GM12878 (cell line): ENCODE measurements at regions not wholly inside any gene's neighbourhood (a gene's known extent, or its start where the extent isn't known, plus 50 kb on each side); places are given as distances from the start of the nearest gene placed in this dataset.

ENCODE experiments used
- ATAC-seq: fragments of 200-7000 bp; cut with Tn5 transposase; 3 replicates; pipeline ENCODE4 v1.9.1; 2020; ENCODE audit warnings: mild to moderate bottlenecking, moderate library complexity
- BruUV-seq: library from RNA; stranded (reverse); fragments of 400-500 nt; replicated peaks from 2 replicates; lab custom pipeline; 2021; lab: Mats Ljungman, UMichigan
- CTCF ChIA-PET: fragments of 300-600 bp; sonication (Branson Sonifier 250); formaldehyde crosslinking; extraction: SDS; loops from one replicate; lab custom pipeline; 2021; ENCODE audit warnings: inconsistent platforms; lab: Yijun Ruan, JAX
- POLR2A ChIA-PET: fragments of 350-600 bp; formaldehyde crosslinking; extraction: SDS; loops from one replicate; lab custom pipeline; 2021; ENCODE audit warnings: inconsistent platforms; lab: Charles Lee
- RAD21 ChIA-PET: fragments of 300-600 bp; sonication (Branson Sonifier 250); formaldehyde crosslinking; loops from one replicate; lab custom pipeline; 2023; ENCODE audit warnings: antibody characterized with exemption; ENCODE audit not compliant: unreplicated experiment; lab: Charles Lee
- SMC1A ChIA-PET: fragments of 300-600 bp; sonication (Branson Sonifier 250); formaldehyde crosslinking; loops from one replicate; lab custom pipeline; 2023; ENCODE audit not compliant: unreplicated experiment, uncharacterized antibody; lab: Charles Lee
- DNase-seq: peaks from one replicate; pipeline ENCODE4 v3.0.0-alpha.2; 2011; ENCODE audit warnings: low read depth, low spot score
- FAIRE-seq: peaks from 3 replicates; lab custom pipeline; 2011; peaks lifted over from hg19 to GRCh38; lab: Jason Lieb, UNC
- H2AFZ ChIP-seq: 2 replicates; pipeline ENCODE4 v1.6.0; 2011; ENCODE audit warnings: low read depth, low read length, control low read depth; ENCODE audit not compliant: control insufficient read depth
- H3K27ac ChIP-seq: 2 replicates; pipeline ENCODE4 v1.5.1; 2011; ENCODE audit warnings: control low read depth; ENCODE audit not compliant: control insufficient read depth, insufficient read depth
- H3K27me3 ChIP-seq, 2 experiments: replicated peaks in 1 of 2; 2 replicates each; pipeline versions ENCODE4 v1.6.0 to v1.6.1; 2011; ENCODE audit warnings: low read length in 1 of 2; ENCODE audit not compliant: control insufficient read depth in 2 of 2, insufficient read depth in 2 of 2
- H3K36me3 ChIP-seq, 2 experiments: 2 replicates each; pipeline ENCODE4 v1.5.1; 2011; ENCODE audit warnings: low read length in 1 of 2; ENCODE audit not compliant: control insufficient read depth in 2 of 2, insufficient read depth in 2 of 2
- H3K4me1 ChIP-seq: 2 replicates; pipeline ENCODE4 v1.6.1; 2011; ENCODE audit warnings: mild to moderate bottlenecking, low read length, moderate library complexity, mixed read lengths; ENCODE audit not compliant: control insufficient read depth, insufficient read depth
- H3K4me2 ChIP-seq: 2 replicates; pipeline ENCODE4 v1.6.0; 2011; ENCODE audit warnings: control low read depth; ENCODE audit not compliant: control insufficient read depth, insufficient read depth
- H3K4me3 ChIP-seq: fragments of 200-600 bp; sonication (generic); 2 replicates; pipeline ENCODE4 v1.5.1; 2016
- H3K79me2 ChIP-seq: 2 replicates; pipeline ENCODE4 v1.6.0; 2011; ENCODE audit warnings: low read length; ENCODE audit not compliant: control insufficient read depth, insufficient read depth
- H3K9ac ChIP-seq: 2 replicates; pipeline ENCODE4 v1.8.0; 2011; ENCODE audit warnings: low read length, control low read depth, mixed read lengths; ENCODE audit not compliant: control insufficient read depth, insufficient read depth
- H3K9me3 ChIP-seq: replicated peaks from 3 replicates; pipeline ENCODE4 v1.5.1; 2011; ENCODE audit warnings: mild to moderate bottlenecking, low read length; ENCODE audit not compliant: control insufficient read depth, insufficient read depth
- H4K20me1 ChIP-seq: 2 replicates; pipeline ENCODE4 v1.6.0; 2011; ENCODE audit not compliant: control insufficient read depth, insufficient read depth
- EP300 ChIP-seq, 2 experiments: fragments of 150-350 bp in 1 of 2; IDR thresholded peaks; 2 replicates each; pipeline ENCODE4 v1.6.1; 2011 to 2012; ENCODE audit warnings: low read depth in 2 of 2, low read length in 2 of 2, borderline replicate concordance in 1 of 2, improper control_type of control experiment in 1 of 2, inconsistent platforms in 1 of 2; ENCODE audit not compliant: control insufficient read depth in 1 of 2
- IKZF1 ChIP-seq: fragments of 450-650 bp; conservative IDR thresholded peaks from 2 replicates; pipeline ENCODE4 v1.6.1; 2017; ENCODE audit warnings: antibody characterized with exemption, mild to moderate bottlenecking
- KAT2A ChIP-seq: conservative IDR thresholded peaks from 2 replicates; pipeline ENCODE4 v1.6.1; 2011; ENCODE audit warnings: low read depth, low read length; ENCODE audit not compliant: control insufficient read depth
- NFYB ChIP-seq: IDR thresholded peaks from 2 replicates; pipeline ENCODE4 v1.6.1; 2011; ENCODE audit warnings: low read depth, mild to moderate bottlenecking, low read length, improper control_type of control experiment, moderate library complexity; ENCODE audit not compliant: insufficient read depth
- NR2C1 ChIP-seq: fragments of 450-650 bp; IDR thresholded peaks from 2 replicates; pipeline ENCODE4 v1.6.1; 2017; ENCODE audit warnings: antibody characterized with exemption, mild to moderate bottlenecking, moderate library complexity
- PAX5 ChIP-seq: IDR thresholded peaks from 2 replicates; pipeline ENCODE4 v1.6.1; 2011; ENCODE audit warnings: low read depth, low read length, borderline replicate concordance
- RAD51 ChIP-seq: fragments of 450-650 bp; IDR thresholded peaks from 2 replicates; pipeline ENCODE4 v1.6.1; 2016; ENCODE audit warnings: moderate library complexity, mild to moderate bottlenecking, inconsistent platforms
- RELA ChIP-seq: fragments of 450-650 bp; IDR thresholded peaks from 2 replicates; pipeline ENCODE4 v1.8.0; 2014; ENCODE audit warnings: borderline replicate concordance; ENCODE audit not compliant: partially characterized antibody
- RUNX3 ChIP-seq: IDR thresholded peaks from 2 replicates; pipeline ENCODE4 v1.6.1; 2012; ENCODE audit warnings: low read length, inconsistent platforms
- SREBF2 ChIP-seq: IDR thresholded peaks from 2 replicates; pipeline ENCODE4 v1.6.1; 2012; ENCODE audit warnings: mild to moderate bottlenecking, low read length
- TCF12 ChIP-seq: IDR thresholded peaks from 2 replicates; pipeline ENCODE4 v1.6.1; 2011; ENCODE audit warnings: low read depth, mild to moderate bottlenecking, low read length
- ZNF207 ChIP-seq: fragments of 450-650 bp; IDR thresholded peaks from 2 replicates; pipeline ENCODE4 v1.6.1; 2014; ENCODE audit warnings: antibody characterized with exemption, mild to moderate bottlenecking, borderline replicate concordance
- WGBS: methylation state at CpG from one replicate; pipeline ENCODE4 v1.1.6; 2016; ENCODE audit warnings: low lambda C conversion rate; ENCODE audit not compliant: insufficient replicate concordance, insufficient coverage; ENCODE audit errors: missing lambda C conversion rate; 5-methylcytosine and 5-hydroxymethylcytosine counted together
- in situ Hi-C: fragments of 300-500 bp; cut with MboI; formaldehyde crosslinking; loops from 9 replicates; pipeline ENCODE4 v1.14.3; 2018; ENCODE audit warnings: mixed read lengths
- intact Hi-C: fragments of 100-400 bp; cut with micrococcal nuclease; formaldehyde crosslinking; loops from one replicate; pipeline ENCODE4 v1.14.2; 2022; ENCODE audit not compliant: unreplicated experiment
- TF ChIP-seq, protein P1 (sequence below): IDR thresholded peaks from 2 replicates; pipeline ENCODE4 v1.6.1; 2012; ENCODE audit warnings: mild to moderate bottlenecking, low read depth, low read length
- TF ChIP-seq, protein P2 (sequence below): fragments of 450-650 bp; IDR thresholded peaks from 2 replicates; pipeline ENCODE4 v1.6.1; 2017; ENCODE audit warnings: mild to moderate bottlenecking, moderate library complexity
- TF ChIP-seq, protein P3 (sequence below): fragments of 450-650 bp; formaldehyde crosslinking; IDR thresholded peaks from 2 replicates; pipeline ENCODE4 v1.4.0; 2022; ENCODE audit warnings: mild to moderate bottlenecking, moderate library complexity

DNA sequence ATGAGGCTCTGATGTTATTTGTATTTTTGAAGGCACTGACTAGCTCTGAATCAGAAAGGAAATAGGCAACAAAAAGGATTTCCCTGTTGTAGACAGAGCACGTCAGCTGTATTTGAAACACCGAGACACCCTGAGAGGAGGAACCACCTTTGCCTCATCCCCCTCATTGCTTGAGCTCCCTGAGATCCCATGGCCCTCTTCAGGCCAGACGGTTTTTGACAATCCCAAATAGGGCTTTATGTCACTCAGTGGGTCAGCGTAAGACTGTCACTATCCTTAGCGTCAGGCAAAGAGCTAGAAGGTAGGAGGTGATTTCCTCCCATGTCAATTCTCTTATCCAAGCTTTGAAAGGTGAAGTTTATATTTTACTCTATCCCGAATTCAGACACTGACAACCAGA lies 254.3 kb downstream of the ZNF621 start:
- WGBS, result 41% methylated on average over 6 of the region's 6 CpGs
- H3K79me2 ChIP-seq, result no peaks in the 10 kb centered on the region
- no peaks in the 10 kb centered on the region; the same call in 2 of the 3 replicates for H3K9me3 ChIP-seq
- POLR2A ChIA-PET, result interaction anchor here (0.7 kb wide), 1 partner anchor 9 kb away, joined by 3 read pairs; no protein-coding TSS in a partner anchor
- H3K4me3 ChIP-seq, result no peak overlapping the region
- no peak overlapping the region for H3K27ac ChIP-seq
- H3K9ac ChIP-seq, result no peak overlapping the region
- RAD21 ChIA-PET, result no interaction called here
- BruUV-seq, result no TSS peak
- no peaks in the 10 kb centered on the region; the same call in 1 of the 2 replicates for H4K20me1 ChIP-seq
- intact Hi-C loops, result no loop called here
- H3K4me2 ChIP-seq, result no peak overlapping the region
- H3K4me1 ChIP-seq, result no peaks in the 10 kb centered on the region
- TF ChIP-seq SREBF2, result no peak
- TF ChIP-seq NFYB, result no peak
- no peak for TF ChIP-seq EP300 (IDR thresholded peaks at IDR 0.05; ENCODE audit: borderline replicate concordance in 1 of 2, control insufficient read depth in 1 of 2, low read depth in 2 of 2, low read length in 2 of 2)
- no peak for TF ChIP-seq PAX5
- TF ChIP-seq, protein P1, sequence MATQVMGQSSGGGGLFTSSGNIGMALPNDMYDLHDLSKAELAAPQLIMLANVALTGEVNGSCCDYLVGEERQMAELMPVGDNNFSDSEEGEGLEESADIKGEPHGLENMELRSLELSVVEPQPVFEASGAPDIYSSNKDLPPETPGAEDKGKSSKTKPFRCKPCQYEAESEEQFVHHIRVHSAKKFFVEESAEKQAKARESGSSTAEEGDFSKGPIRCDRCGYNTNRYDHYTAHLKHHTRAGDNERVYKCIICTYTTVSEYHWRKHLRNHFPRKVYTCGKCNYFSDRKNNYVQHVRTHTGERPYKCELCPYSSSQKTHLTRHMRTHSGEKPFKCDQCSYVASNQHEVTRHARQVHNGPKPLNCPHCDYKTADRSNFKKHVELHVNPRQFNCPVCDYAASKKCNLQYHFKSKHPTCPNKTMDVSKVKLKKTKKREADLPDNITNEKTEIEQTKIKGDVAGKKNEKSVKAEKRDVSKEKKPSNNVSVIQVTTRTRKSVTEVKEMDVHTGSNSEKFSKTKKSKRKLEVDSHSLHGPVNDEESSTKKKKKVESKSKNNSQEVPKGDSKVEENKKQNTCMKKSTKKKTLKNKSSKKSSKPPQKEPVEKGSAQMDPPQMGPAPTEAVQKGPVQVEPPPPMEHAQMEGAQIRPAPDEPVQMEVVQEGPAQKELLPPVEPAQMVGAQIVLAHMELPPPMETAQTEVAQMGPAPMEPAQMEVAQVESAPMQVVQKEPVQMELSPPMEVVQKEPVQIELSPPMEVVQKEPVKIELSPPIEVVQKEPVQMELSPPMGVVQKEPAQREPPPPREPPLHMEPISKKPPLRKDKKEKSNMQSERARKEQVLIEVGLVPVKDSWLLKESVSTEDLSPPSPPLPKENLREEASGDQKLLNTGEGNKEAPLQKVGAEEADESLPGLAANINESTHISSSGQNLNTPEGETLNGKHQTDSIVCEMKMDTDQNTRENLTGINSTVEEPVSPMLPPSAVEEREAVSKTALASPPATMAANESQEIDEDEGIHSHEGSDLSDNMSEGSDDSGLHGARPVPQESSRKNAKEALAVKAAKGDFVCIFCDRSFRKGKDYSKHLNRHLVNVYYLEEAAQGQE, result no peak
- TF ChIP-seq, protein P2, sequence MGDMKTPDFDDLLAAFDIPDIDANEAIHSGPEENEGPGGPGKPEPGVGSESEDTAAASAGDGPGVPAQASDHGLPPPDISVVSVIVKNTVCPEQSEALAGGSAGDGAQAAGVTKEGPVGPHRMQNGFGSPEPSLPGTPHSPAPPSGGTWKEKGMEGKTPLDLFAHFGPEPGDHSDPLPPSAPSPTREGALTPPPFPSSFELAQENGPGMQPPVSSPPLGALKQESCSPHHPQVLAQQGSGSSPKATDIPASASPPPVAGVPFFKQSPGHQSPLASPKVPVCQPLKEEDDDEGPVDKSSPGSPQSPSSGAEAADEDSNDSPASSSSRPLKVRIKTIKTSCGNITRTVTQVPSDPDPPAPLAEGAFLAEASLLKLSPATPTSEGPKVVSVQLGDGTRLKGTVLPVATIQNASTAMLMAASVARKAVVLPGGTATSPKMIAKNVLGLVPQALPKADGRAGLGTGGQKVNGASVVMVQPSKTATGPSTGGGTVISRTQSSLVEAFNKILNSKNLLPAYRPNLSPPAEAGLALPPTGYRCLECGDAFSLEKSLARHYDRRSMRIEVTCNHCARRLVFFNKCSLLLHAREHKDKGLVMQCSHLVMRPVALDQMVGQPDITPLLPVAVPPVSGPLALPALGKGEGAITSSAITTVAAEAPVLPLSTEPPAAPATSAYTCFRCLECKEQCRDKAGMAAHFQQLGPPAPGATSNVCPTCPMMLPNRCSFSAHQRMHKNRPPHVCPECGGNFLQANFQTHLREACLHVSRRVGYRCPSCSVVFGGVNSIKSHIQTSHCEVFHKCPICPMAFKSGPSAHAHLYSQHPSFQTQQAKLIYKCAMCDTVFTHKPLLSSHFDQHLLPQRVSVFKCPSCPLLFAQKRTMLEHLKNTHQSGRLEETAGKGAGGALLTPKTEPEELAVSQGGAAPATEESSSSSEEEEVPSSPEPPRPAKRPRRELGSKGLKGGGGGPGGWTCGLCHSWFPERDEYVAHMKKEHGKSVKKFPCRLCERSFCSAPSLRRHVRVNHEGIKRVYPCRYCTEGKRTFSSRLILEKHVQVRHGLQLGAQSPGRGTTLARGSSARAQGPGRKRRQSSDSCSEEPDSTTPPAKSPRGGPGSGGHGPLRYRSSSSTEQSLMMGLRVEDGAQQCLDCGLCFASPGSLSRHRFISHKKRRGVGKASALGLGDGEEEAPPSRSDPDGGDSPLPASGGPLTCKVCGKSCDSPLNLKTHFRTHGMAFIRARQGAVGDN, result no peak
- no peak for TF ChIP-seq RAD51
- no peak for TF ChIP-seq KAT2A
- TF ChIP-seq NR2C1, result no peak
- TF ChIP-seq RELA, result no peak
- no peak for TF ChIP-seq IKZF1
- TF ChIP-seq TCF12, result no peak
- no peak for TF ChIP-seq ZNF207
- no peak for TF ChIP-seq RUNX3
- TF ChIP-seq, protein P3, sequence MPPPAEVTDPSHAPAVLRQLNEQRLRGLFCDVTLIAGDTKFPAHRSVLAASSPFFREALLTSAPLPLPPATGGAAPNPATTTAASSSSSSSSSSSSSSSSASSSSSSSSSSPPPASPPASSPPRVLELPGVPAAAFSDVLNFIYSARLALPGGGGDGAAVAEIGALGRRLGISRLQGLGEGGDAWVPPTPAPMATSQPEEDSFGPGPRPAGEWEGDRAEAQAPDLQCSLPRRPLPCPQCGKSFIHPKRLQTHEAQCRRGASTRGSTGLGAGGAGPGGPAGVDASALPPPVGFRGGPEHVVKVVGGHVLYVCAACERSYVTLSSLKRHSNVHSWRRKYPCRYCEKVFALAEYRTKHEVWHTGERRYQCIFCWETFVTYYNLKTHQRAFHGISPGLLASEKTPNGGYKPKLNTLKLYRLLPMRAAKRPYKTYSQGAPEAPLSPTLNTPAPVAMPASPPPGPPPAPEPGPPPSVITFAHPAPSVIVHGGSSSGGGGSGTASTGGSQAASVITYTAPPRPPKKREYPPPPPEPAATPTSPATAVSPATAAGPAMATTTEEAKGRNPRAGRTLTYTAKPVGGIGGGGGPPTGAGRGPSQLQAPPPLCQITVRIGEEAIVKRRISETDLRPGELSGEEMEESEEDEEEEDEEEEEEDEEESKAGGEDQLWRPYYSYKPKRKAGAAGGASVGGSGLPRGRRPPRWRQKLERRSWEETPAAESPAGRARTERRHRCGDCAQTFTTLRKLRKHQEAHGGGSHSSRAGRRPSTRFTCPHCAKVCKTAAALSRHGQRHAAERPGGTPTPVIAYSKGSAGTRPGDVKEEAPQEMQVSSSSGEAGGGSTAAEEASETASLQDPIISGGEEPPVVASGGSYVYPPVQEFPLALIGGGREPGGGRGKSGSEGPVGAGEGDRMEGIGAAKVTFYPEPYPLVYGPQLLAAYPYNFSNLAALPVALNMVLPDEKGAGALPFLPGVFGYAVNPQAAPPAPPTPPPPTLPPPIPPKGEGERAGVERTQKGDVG, result no peak
- TF ChIP-seq, all 136 proteins: peak for 0
- H3K36me3 ChIP-seq, result no peaks in the 10 kb centered on the region
- ATAC-seq (no peak), DNase-seq (no peak), FAIRE-seq (no peak)
- no peak overlapping the region for H2AFZ ChIP-seq
- CTCF ChIA-PET, result no interaction called here
- H3K27me3 ChIP-seq, result no peaks in the 10 kb centered on the region; a peak in 1 of 4 replicates
- SMC1A ChIA-PET, result no interaction called here
- in situ Hi-C loops, result no loop called here
